Stimulated activated CD4-positive, alpha-beta T cell treated with anti-CD3 and anti-CD28 coated beads, TNF-alpha, amount 100 ng/mL, for 4 hours (primary cell): ENCODE measurements at regions not wholly inside any gene's neighbourhood (a gene's known extent, or its start where the extent isn't known, plus 50 kb on each side); places are given as distances from the start of the nearest gene placed in this dataset.

Source experiments
- DNase-seq, 3 experiments: peaks; one replicate each; pipeline ENCODE4 v3.0.0-alpha.2; 2020; ENCODE audit warnings: low read depth in 3 of 3

DNA sequence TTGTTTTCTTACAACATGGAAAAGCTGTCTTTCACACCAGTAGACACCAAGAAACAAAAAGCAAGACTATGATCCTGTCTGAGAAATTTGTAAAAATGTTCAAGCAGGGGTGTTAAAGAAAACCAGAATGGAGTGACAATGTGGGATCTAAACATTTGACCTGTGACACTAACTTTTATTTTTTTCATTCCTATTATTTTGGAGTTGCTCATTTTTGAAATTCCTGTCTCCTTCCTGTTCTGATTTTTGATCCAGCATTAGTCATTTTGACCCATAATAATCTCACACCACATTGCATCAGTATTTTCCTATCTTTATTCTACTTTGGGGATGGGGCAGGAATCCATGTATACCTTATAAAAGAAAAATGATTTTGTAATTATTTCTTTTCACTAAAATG lies 164.2 kb downstream of the DLEU7 start:
- no peak for DNase-seq

DNA sequence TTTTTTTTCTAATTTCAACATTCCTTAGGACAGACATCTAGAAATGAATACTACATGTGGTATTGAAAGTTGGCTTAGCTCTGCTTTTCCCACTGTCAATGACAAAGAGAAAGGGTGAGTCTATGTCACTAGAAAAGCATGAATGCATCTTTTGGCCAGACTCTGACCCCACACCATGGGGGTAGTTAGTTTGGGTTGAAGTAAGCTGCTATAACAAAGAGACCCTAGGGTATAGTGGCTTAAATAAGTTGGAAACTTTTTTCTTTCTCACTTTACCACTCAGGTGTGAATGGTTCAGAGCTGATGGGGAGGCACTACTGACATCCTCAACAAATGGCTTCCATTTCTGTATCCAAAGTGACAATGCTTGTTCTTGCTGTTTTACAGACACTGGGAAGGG lies 161.5 kb downstream of the DLEU7 start:
- DNase-seq, result no peak

DNA sequence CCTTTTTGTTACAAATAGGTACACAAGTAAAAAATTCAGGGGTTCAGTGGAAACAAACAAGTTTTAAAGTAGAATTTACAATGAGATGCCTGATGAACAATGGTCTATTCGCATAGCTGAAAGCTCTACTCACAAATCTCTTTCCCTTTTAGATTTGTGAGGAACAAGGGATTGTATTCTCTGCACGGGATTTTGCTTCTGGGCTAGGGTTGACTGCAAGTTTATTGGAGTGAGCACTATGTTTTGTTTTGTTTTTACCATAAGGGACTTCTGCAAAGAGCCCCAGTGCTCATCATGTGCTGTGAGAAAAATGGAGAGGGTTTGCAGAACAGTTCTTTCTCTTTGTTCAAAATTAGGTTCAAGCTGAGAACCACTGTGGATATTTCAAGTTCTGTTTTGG lies 160.5 kb downstream of the DLEU7 start:
- DNase-seq, result no peak

GRCh38 chr13:50684366-50684765 lies 159.1 kb downstream of the DLEU7 start:
- DNase-seq, result no peak

- no peak for DNase-seq
These were observed 158.0 kb downstream of the DLEU7 start for GRCh38 chr13:50685491-50685890.

DNA sequence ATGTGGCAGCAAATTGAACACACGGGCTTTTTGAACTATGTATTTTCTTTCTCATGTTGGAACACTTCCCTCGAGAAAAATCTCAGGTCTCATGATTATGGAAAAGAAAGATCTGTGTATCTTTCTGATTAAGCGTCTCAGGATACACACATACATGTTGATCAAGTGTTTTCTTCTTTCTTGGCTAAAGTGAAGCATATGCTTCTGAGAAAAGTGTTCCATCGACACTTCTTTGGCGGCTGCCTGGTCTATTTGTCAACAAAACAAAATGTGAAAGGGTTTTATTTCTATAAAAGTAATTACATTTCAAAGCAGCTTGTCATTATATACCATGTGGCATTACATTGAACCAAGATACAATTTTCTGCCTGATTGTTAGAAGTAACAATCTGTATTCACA lies 157.5 kb downstream of the DLEU7 start:
- no peak for DNase-seq

DNA sequence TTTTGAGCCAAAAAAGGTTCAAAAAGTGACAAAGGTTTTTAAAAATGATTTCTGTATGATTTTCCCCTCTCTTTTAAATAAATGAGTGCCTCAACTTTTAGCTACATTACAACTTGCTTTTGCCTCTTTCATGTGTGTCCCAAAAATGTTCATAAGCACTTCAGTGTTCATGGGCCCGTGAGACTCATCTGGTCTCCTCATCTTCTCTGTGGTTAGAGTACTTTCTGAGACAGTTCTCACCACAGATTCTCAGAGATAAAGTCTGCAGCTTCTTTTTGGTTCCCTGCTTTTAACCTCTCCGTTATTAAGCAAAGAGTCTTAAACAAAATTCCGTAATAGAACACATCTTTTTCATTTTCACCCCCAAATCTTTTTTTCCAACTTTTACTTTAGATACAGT lies 156.9 kb downstream of the DLEU7 start:
- no peak for DNase-seq

- DNase-seq, result no peak
These were observed 155.9 kb downstream of the DLEU7 start for GRCh38 chr13:50687545-50687944.

GRCh38 chr13:50690006-50690405 lies 153.5 kb downstream of the DLEU7 start:
- no peak for DNase-seq

GRCh38 chr13:50691176-50691680 lies 152.3 kb downstream of the DLEU7 start:
- no peak for DNase-seq

DNA sequence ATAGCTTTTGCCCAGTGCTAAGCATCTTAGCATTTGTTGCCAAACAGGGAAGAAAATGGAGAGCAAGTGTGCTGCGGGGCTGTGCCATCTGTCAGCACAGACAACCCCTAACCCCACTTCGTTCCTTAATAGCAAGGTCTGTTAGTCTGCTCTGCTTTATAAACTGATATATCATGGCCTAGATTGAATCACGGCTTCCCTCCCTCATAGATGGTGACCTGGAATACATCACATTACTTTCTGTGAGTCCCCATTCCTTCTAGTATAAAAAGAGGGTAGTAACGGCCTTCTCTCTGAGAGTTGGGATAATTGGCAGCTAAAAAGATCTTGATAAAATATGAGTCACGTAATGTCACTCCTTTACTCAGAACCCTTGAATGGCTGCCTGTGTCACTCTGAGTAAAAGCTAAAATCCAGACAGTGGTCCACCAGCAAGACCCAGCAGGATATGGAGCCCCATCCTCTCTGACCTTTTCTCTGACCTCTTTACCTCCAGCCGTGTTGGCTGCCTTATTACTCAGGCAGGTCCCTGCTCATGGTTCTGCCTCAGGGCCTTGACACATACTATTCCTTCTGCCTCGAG lies 151.7 kb downstream of the DLEU7 start:
- no peak for DNase-seq

GRCh38 chr13:50692396-50692915 lies 151.0 kb downstream of the DLEU7 start:
- no peak for DNase-seq

DNA sequence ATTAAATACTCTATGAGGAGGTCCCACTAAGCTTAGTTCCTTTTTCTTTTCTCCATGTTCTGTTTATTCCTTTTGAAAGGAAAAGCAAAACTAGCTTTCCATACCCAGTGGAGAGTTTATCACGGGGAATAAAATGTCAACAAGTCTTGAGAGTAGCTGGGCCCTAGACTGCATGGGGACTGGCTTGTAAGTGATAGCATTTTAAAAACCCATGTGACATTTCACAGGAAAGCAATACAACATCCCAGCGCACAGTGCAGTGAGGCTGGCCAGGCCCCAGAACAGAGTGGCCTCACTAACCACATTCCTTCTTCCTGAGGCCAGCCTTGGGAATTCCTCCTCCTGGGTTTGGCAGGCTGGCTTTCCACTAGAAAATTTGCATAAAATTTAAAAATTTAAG lies 149.8 kb downstream of the DLEU7 start:
- no peak for DNase-seq

- no peak for DNase-seq
These were observed 145.5 kb downstream of the DLEU7 start for GRCh38 chr13:50697746-50698539.

- DNase-seq, result no peak
These were observed 143.4 kb downstream of the DLEU7 start for GRCh38 chr13:50699874-50700663.

GRCh38 chr13:50700664-50701305 lies 142.7 kb downstream of the DLEU7 start:
- DNase-seq, result no peak

DNA sequence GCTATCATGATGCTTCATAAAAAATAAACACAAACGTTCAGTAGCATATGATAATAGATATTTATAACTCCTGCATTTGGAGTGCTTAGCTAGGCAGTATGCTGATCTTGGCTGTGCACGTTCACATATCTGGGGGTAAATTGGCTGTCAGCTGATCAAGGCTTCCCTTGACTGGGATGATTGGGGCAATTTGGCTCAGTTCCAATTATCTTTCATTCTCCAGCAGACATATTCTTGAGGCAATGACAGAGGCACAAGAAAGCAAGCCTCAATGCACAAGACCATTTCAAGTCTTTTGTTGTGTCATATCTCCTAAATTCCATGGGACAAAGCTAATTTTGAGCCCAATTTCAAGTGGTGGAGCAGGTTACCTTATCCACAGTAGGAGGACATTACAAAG lies 142.0 kb downstream of the DLEU7 start:
- no peak for DNase-seq

DNA sequence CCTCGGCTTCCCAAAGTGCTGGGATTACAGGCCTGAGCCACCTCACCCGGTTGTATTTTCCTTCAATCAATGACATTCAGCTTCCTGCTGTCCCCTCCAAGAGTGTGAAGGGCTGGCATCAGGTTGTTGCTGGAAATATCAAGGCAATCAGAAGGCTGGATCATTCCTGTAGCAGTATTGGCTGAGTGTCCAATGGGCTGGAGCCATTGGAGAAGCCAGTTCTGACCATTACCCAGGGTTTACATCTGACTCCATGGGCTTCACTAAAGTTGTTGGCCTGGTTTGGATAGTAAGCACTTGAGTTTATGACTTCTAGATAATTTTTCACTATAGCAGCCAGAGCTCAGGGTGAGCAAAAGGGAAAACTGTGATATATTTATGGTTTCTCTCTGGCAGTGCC lies 137.0 kb downstream of the DLEU7 start:
- no peak for DNase-seq

GRCh38 chr13:50707628-50708027 lies 135.9 kb downstream of the DLEU7 start:
- no peak for DNase-seq

DNA sequence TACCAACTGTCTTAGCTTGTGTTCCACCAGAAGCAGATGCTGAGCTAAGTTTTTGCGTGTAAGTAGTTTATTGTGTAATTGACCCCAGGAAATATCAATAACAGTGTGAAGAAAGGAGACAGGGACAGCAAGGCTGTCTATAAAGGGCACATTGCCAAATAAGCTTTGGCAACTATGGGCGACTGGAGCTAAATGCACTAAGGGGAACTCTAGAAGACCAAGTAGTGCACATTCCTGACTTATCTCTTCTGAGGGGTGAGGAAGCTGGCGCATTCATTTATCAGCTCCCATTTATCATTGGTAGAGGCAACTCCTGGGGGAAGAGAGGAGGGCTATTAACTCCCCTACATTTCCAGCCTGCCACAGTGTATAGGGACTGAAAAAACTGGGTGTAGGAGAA lies 135.0 kb downstream of the DLEU7 start:
- DNase-seq, result no peak

DNA sequence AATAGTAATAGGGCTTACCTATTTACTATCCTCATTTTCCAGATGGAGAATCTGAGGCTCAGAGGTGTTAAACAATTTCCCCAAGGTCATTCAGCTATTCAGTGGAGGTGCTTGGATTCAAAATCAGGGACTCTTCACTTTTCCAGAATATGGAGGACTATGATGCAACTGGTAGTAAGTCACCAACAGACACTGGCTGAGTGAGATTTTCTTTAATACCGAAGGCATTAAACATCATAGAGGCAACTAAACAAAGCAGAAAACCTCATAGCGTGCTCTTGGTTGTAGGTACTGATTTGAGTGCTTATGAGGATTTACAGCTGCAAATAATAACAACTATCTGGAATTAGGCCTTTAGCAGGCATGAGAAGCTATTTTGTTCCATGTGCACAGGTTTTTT lies 134.4 kb downstream of the DLEU7 start:
- DNase-seq, result no peak
